GM12878 (cell line): ENCODE measurements at regions not wholly inside any gene's neighbourhood (a gene's known extent, or its start where the extent isn't known, plus 50 kb on each side); places are given as distances from the start of the nearest gene placed in this dataset.

ENCODE experiments used
- ATAC-seq: fragments of 200-7000 bp; cut with Tn5 transposase; 3 replicates; pipeline ENCODE4 v1.9.1; 2020; ENCODE audit warnings: mild to moderate bottlenecking, moderate library complexity
- BruUV-seq: library from RNA; stranded (reverse); fragments of 400-500 nt; replicated peaks from 2 replicates; lab custom pipeline; 2021; lab: Mats Ljungman, UMichigan
- CTCF ChIA-PET: fragments of 300-600 bp; sonication (Branson Sonifier 250); formaldehyde crosslinking; extraction: SDS; loops from one replicate; lab custom pipeline; 2021; ENCODE audit warnings: inconsistent platforms; lab: Yijun Ruan, JAX
- POLR2A ChIA-PET: fragments of 350-600 bp; formaldehyde crosslinking; extraction: SDS; loops from one replicate; lab custom pipeline; 2021; ENCODE audit warnings: inconsistent platforms; lab: Charles Lee
- RAD21 ChIA-PET: fragments of 300-600 bp; sonication (Branson Sonifier 250); formaldehyde crosslinking; loops from one replicate; lab custom pipeline; 2023; ENCODE audit warnings: antibody characterized with exemption; ENCODE audit not compliant: unreplicated experiment; lab: Charles Lee
- SMC1A ChIA-PET: fragments of 300-600 bp; sonication (Branson Sonifier 250); formaldehyde crosslinking; loops from one replicate; lab custom pipeline; 2023; ENCODE audit not compliant: unreplicated experiment, uncharacterized antibody; lab: Charles Lee
- DNase-seq: peaks from one replicate; pipeline ENCODE4 v3.0.0-alpha.2; 2011; ENCODE audit warnings: low read depth, low spot score
- FAIRE-seq: peaks from 3 replicates; lab custom pipeline; 2011; peaks lifted over from hg19 to GRCh38; lab: Jason Lieb, UNC
- H2AFZ ChIP-seq: 2 replicates; pipeline ENCODE4 v1.6.0; 2011; ENCODE audit warnings: low read depth, low read length, control low read depth; ENCODE audit not compliant: control insufficient read depth
- H3K27ac ChIP-seq: 2 replicates; pipeline ENCODE4 v1.5.1; 2011; ENCODE audit warnings: control low read depth; ENCODE audit not compliant: control insufficient read depth, insufficient read depth
- H3K27me3 ChIP-seq, 2 experiments: replicated peaks in 1 of 2; 2 replicates each; pipeline versions ENCODE4 v1.6.0 to v1.6.1; 2011; ENCODE audit warnings: low read length in 1 of 2; ENCODE audit not compliant: control insufficient read depth in 2 of 2, insufficient read depth in 2 of 2
- H3K36me3 ChIP-seq, 2 experiments: 2 replicates each; pipeline ENCODE4 v1.5.1; 2011; ENCODE audit warnings: low read length in 1 of 2; ENCODE audit not compliant: control insufficient read depth in 2 of 2, insufficient read depth in 2 of 2
- H3K4me1 ChIP-seq: 2 replicates; pipeline ENCODE4 v1.6.1; 2011; ENCODE audit warnings: mild to moderate bottlenecking, low read length, moderate library complexity, mixed read lengths; ENCODE audit not compliant: control insufficient read depth, insufficient read depth
- H3K4me2 ChIP-seq: 2 replicates; pipeline ENCODE4 v1.6.0; 2011; ENCODE audit warnings: control low read depth; ENCODE audit not compliant: control insufficient read depth, insufficient read depth
- H3K4me3 ChIP-seq: fragments of 200-600 bp; sonication (generic); 2 replicates; pipeline ENCODE4 v1.5.1; 2016
- H3K79me2 ChIP-seq: 2 replicates; pipeline ENCODE4 v1.6.0; 2011; ENCODE audit warnings: low read length; ENCODE audit not compliant: control insufficient read depth, insufficient read depth
- H3K9ac ChIP-seq: 2 replicates; pipeline ENCODE4 v1.8.0; 2011; ENCODE audit warnings: low read length, control low read depth, mixed read lengths; ENCODE audit not compliant: control insufficient read depth, insufficient read depth
- H3K9me3 ChIP-seq: replicated peaks from 3 replicates; pipeline ENCODE4 v1.5.1; 2011; ENCODE audit warnings: mild to moderate bottlenecking, low read length; ENCODE audit not compliant: control insufficient read depth, insufficient read depth
- H4K20me1 ChIP-seq: 2 replicates; pipeline ENCODE4 v1.6.0; 2011; ENCODE audit not compliant: control insufficient read depth, insufficient read depth
- BMI1 ChIP-seq: fragments of 450-650 bp; IDR thresholded peaks from 2 replicates; pipeline ENCODE4 v1.6.1; 2016; ENCODE audit warnings: mild to moderate bottlenecking, moderate library complexity, borderline replicate concordance
- CBX5 ChIP-seq: sonication (generic); IDR thresholded peaks from 2 replicates; pipeline ENCODE4 v1.6.1; 2016; ENCODE audit warnings: low read depth, moderate library complexity, mild to moderate bottlenecking, inconsistent platforms
- CHD4 ChIP-seq: fragments of 200-600 bp; sonication (generic); IDR thresholded peaks from 2 replicates; pipeline ENCODE4 v1.6.1; 2016; ENCODE audit warnings: mild to moderate bottlenecking
- CUX1 ChIP-seq: IDR thresholded peaks from 2 replicates; pipeline ENCODE4 v1.6.1; 2012; ENCODE audit warnings: improper control_type of control experiment, low read depth, low read length; ENCODE audit not compliant: insufficient replicate concordance
- FOXM1 ChIP-seq: IDR thresholded peaks from 2 replicates; pipeline ENCODE4 v1.6.1; 2012; ENCODE audit warnings: low read depth, mild to moderate bottlenecking, inconsistent platforms, low read length, moderate library complexity
- GABPA ChIP-seq: IDR thresholded peaks from 2 replicates; pipeline ENCODE4 v1.6.1; 2014; ENCODE audit warnings: antibody characterized with exemption, low read depth, mild to moderate bottlenecking, inconsistent platforms
- HDGF ChIP-seq: fragments of 450-650 bp; IDR thresholded peaks from 2 replicates; pipeline ENCODE4 v1.6.1; 2016; ENCODE audit warnings: antibody characterized with exemption
- IRF5 ChIP-seq: fragments of 450-650 bp; IDR thresholded peaks from 2 replicates; pipeline ENCODE4 v1.6.1; 2017; ENCODE audit warnings: borderline replicate concordance
- JUNB ChIP-seq: IDR thresholded peaks from 2 replicates; pipeline ENCODE4 v1.6.1; 2016; ENCODE audit warnings: antibody characterized with exemption, mild to moderate bottlenecking
- KLF5 ChIP-seq: fragments of 450-650 bp; IDR thresholded peaks from 2 replicates; pipeline ENCODE4 v1.6.1; 2014; ENCODE audit warnings: mild to moderate bottlenecking; ENCODE audit not compliant: partially characterized antibody
- MEF2A ChIP-seq: IDR thresholded peaks from 2 replicates; pipeline ENCODE4 v1.6.1; 2011; ENCODE audit warnings: low read depth, mild to moderate bottlenecking, low read length, moderate library complexity; ENCODE audit not compliant: insufficient read depth
- RUNX3 ChIP-seq: IDR thresholded peaks from 2 replicates; pipeline ENCODE4 v1.6.1; 2012; ENCODE audit warnings: low read length, inconsistent platforms
- SP1 ChIP-seq: IDR thresholded peaks from one replicate; pipeline ENCODE4 v1.6.1; 2011; ENCODE audit warnings: low read depth, low read length
- SRF ChIP-seq, 2 experiments: IDR thresholded peaks; 2 replicates each; pipeline ENCODE4 v1.6.1; 2011; ENCODE audit warnings: low read depth in 2 of 2, low read length in 2 of 2, mild to moderate bottlenecking in 1 of 2, moderate library complexity in 1 of 2
- USF2 ChIP-seq: IDR thresholded peaks from 2 replicates; pipeline ENCODE4 v1.6.1; 2011; ENCODE audit warnings: low read depth, low read length, improper control_type of control experiment, borderline replicate concordance
- ZZZ3 ChIP-seq: IDR thresholded peaks from 2 replicates; pipeline ENCODE4 v1.6.1; 2011; ENCODE audit warnings: low read depth; ENCODE audit not compliant: control insufficient read depth, insufficient read length
- WGBS: methylation state at CpG from one replicate; pipeline ENCODE4 v1.1.6; 2016; ENCODE audit warnings: low lambda C conversion rate; ENCODE audit not compliant: insufficient replicate concordance, insufficient coverage; ENCODE audit errors: missing lambda C conversion rate; 5-methylcytosine and 5-hydroxymethylcytosine counted together
- in situ Hi-C: fragments of 300-500 bp; cut with MboI; formaldehyde crosslinking; loops from 9 replicates; pipeline ENCODE4 v1.14.3; 2018; ENCODE audit warnings: mixed read lengths
- intact Hi-C: fragments of 100-400 bp; cut with micrococcal nuclease; formaldehyde crosslinking; loops from one replicate; pipeline ENCODE4 v1.14.2; 2022; ENCODE audit not compliant: unreplicated experiment

GRCh38 chr2:101609433-101609832 is 88.1 kb upstream of the MAP4K4 start (continued):
- TF ChIP-seq CBX5 (no peak), CUX1 (no peak), KLF5 (no peak), SRF (IDR thresholded peaks at IDR 0.05; ENCODE audit: low read depth in 2 of 2, low read length in 2 of 2) (no peak), ZZZ3 (no peak)
- TF ChIP-seq, all 136 proteins: peak for 0

- ChIA-PET SMC1A (no interaction called here), RAD21 (no interaction called here), POLR2A (interaction anchor here (0.7 kb wide), 1 partner anchor 455 kb away, joined by 3 read pairs; no protein-coding TSS in a partner anchor), CTCF (interaction anchor here (0.6 to 0.8 kb wide), 4 partner anchors 117 to 1548 kb away, joined by 3 to 4 read pairs (median 3); no protein-coding TSS in a partner anchor)
- no peaks in the 10 kb centered on the region for H3K4me1 ChIP-seq
- no peak for FAIRE-seq
- 36% methylated on average over 4 of the region's 4 CpGs for WGBS
- no peak for DNase-seq
- no peaks in the 10 kb centered on the region for H4K20me1 ChIP-seq
- H2AFZ ChIP-seq: no peak overlapping the region
- no TSS peak for BruUV-seq
- no peaks in the 10 kb centered on the region for H3K79me2 ChIP-seq
- H3K27me3 ChIP-seq: no peaks in the 10 kb centered on the region
- H3K4me3 ChIP-seq: no peak overlapping the region
- intact Hi-C loops: no loop called here
- H3K36me3 ChIP-seq: no peaks in the 10 kb centered on the region
- H3K9me3 ChIP-seq: no peaks in the 10 kb centered on the region
- H3K27ac ChIP-seq: no peak overlapping the region
- H3K9ac ChIP-seq: no peak overlapping the region
- in situ Hi-C loops: no loop called here
- no peak for ATAC-seq
- H3K4me2 ChIP-seq: no peak overlapping the region
- TF ChIP-seq BMI1: no peak
- no peak for TF ChIP-seq SP1
- no peak for TF ChIP-seq HDGF
- no peak for TF ChIP-seq RUNX3
- TF ChIP-seq MEF2A: no peak
- no peak for TF ChIP-seq IRF5
- no peak for TF ChIP-seq GABPA
- TF ChIP-seq CHD4: no peak
- TF ChIP-seq USF2: no peak
- no peak for TF ChIP-seq FOXM1
- TF ChIP-seq JUNB: no peak
Observed at GRCh38 chr2:101608408-101609310, 88.8 kb upstream of the MAP4K4 start.
